Natural killer cell (primary cell): ENCODE measurements at regions not wholly inside any gene's neighbourhood (a gene's known extent, or its start where the extent isn't known, plus 50 kb on each side); places are given as distances from the start of the nearest gene placed in this dataset.

ENCODE experiments used
- ATAC-seq, 3 donors: fragments of 150-1000 bp in 2 of 3; fragments of 200-7000 bp in 1 of 3; cut with Tn5 transposase; 1 replicate in 1 of 3; 2 replicates in 2 of 3; pipeline ENCODE4 v1.10.0; 2021; ENCODE audit warnings: mild to moderate bottlenecking in 2 of 3, moderate library complexity in 2 of 3
- DNase-seq, 2 donors: peaks; one replicate each; pipeline versions ENCODE4 v3.0.0 to v3.0.0-alpha.2; 2013 to 2021; ENCODE audit warnings: mixed read lengths in 1 of 2
- H3K27ac ChIP-seq: one replicate; pipeline ENCODE4 v1.5.1; 2013; ENCODE audit warnings: mild to moderate bottlenecking, low read length
- H3K27me3 ChIP-seq: one replicate; pipeline ENCODE4 v1.6.1; 2013; ENCODE audit warnings: low read length; ENCODE audit not compliant: control insufficient read depth, insufficient read depth
- H3K36me3 ChIP-seq: one replicate; pipeline ENCODE4 v1.6.1; 2013; ENCODE audit warnings: low read length; ENCODE audit not compliant: control insufficient read depth, insufficient read depth
- H3K4me1 ChIP-seq: one replicate; pipeline ENCODE4 v1.6.1; 2013; ENCODE audit warnings: low read length; ENCODE audit not compliant: control insufficient read depth, insufficient read depth
- H3K4me3 ChIP-seq: one replicate; pipeline ENCODE4 v1.5.1; 2013; ENCODE audit warnings: low read length
- H3K9me3 ChIP-seq: one replicate; pipeline ENCODE4 v1.6.1; 2013; ENCODE audit warnings: low read length; ENCODE audit not compliant: control insufficient read depth, insufficient read depth
- H3K27ac Mint-ChIP-seq, 2 donors: one replicate each; pipeline ENCODE4 v1.8.0; 2022; ENCODE audit warnings: mild to moderate bottlenecking in 2 of 2, mixed read lengths in 2 of 2, moderate library complexity in 1 of 2
- H3K27me3 Mint-ChIP-seq, 2 donors: one replicate each; pipeline ENCODE4 v1.8.0; 2022; ENCODE audit warnings: low read depth in 2 of 2, mixed read lengths in 2 of 2
- H3K36me3 Mint-ChIP-seq: one replicate; pipeline ENCODE4 v1.8.0; 2022; ENCODE audit warnings: mixed read lengths
- H3K4me1 Mint-ChIP-seq, 2 donors: one replicate each; pipeline ENCODE4 v1.8.0; 2022; ENCODE audit warnings: mixed read lengths in 2 of 2
- H3K4me3 Mint-ChIP-seq: one replicate; pipeline ENCODE4 v1.8.0; 2022; ENCODE audit warnings: mild to moderate bottlenecking, moderate library complexity, mixed read lengths
- H3K9me3 Mint-ChIP-seq, 2 donors: one replicate each; pipeline ENCODE4 v1.8.0; 2022; ENCODE audit warnings: mixed read lengths in 2 of 2
- WGBS: methylation state at CpG from one replicate; pipeline ENCODE4 v1.1.7; 2013; ENCODE audit warnings: missing lambda C conversion rate; ENCODE audit not compliant: insufficient coverage; 5-methylcytosine and 5-hydroxymethylcytosine counted together
- intact Hi-C: fragments of 100-400 bp; cut with micrococcal nuclease; formaldehyde crosslinking; loops from one replicate; pipeline ENCODE4 v1.14.2; 2022
- TF ChIP-seq, protein P1 (sequence below): fragments of 200-600 bp; IDR thresholded peaks from one replicate; pipeline ENCODE4 v1.8.0; 2022; ENCODE audit warnings: antibody characterized with exemption

DNA sequence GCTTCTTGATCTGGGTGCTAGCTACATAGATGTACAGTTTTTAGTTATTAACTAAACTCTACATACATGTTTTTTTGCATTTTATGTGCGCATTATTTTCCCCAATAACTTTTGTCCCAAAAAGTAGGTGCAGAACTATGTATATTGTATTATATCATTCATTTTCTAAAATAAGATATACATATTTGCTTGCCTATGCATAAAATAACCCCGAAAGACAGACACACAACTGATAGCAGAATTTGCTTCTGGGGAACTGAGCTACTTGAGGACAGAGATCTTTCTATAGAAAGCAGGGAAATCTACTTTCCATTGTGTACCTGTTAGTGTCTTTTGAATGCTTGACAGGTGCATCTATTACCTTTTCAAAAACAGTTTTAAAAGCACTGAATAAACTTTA lies 88.9 kb upstream of the SIX3 start:
- no peak overlapping the region for H3K27ac Mint-ChIP-seq
- no peaks in the 10 kb centered on the region for H3K9me3 ChIP-seq
- H3K27me3 Mint-ChIP-seq = peaks cover 14 to 53% of the 10 kb centered on the region in 2 donors
- ATAC-seq (no peak), DNase-seq (no peak)
- peaks cover 2% of the 10 kb centered on the region for H3K27me3 ChIP-seq
- no peak overlapping the region for H3K4me3 ChIP-seq
- no CpG with 5 or more reads among the region's 2 CpGs for WGBS
- no peak overlapping the region for H3K4me3 Mint-ChIP-seq
- H3K27ac ChIP-seq = no peak overlapping the region
- no peaks in the 10 kb centered on the region for H3K4me1 Mint-ChIP-seq
- H3K4me1 ChIP-seq = no peaks in the 10 kb centered on the region
- no peaks in the 10 kb centered on the region for H3K9me3 Mint-ChIP-seq
- intact Hi-C loops = no loop called here
- no peaks in the 10 kb centered on the region for H3K36me3 ChIP-seq
- TF ChIP-seq, protein P1, sequence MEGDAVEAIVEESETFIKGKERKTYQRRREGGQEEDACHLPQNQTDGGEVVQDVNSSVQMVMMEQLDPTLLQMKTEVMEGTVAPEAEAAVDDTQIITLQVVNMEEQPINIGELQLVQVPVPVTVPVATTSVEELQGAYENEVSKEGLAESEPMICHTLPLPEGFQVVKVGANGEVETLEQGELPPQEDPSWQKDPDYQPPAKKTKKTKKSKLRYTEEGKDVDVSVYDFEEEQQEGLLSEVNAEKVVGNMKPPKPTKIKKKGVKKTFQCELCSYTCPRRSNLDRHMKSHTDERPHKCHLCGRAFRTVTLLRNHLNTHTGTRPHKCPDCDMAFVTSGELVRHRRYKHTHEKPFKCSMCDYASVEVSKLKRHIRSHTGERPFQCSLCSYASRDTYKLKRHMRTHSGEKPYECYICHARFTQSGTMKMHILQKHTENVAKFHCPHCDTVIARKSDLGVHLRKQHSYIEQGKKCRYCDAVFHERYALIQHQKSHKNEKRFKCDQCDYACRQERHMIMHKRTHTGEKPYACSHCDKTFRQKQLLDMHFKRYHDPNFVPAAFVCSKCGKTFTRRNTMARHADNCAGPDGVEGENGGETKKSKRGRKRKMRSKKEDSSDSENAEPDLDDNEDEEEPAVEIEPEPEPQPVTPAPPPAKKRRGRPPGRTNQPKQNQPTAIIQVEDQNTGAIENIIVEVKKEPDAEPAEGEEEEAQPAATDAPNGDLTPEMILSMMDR = no peak
- H3K36me3 Mint-ChIP-seq = no peaks in the 10 kb centered on the region

GRCh38 chr2:44859337-44859736 lies 82.2 kb upstream of the SIX3 start:
- Mint-ChIP-seq H3K36me3 (no peaks in the 10 kb centered on the region), H3K9me3 (no peaks in the 10 kb centered on the region), H3K27ac (no peak overlapping the region), H3K27me3 (peaks cover 23 to 65% of the 10 kb centered on the region in 2 donors), H3K4me1 (no peaks in the 10 kb centered on the region), H3K4me3 (no peak overlapping the region)
- Histone ChIP-seq H3K27ac (no peak overlapping the region), H3K36me3 (no peaks in the 10 kb centered on the region), H3K27me3 (peaks cover 2% of the 10 kb centered on the region), H3K4me3 (no peak overlapping the region), H3K4me1 (no peaks in the 10 kb centered on the region), H3K9me3 (no peaks in the 10 kb centered on the region)
- TF ChIP-seq, protein P1 = no peak
- ATAC-seq (no peak), DNase-seq (no peak)
- intact Hi-C loops = no loop called here
- 83% methylated on average over 2 of the region's 3 CpGs for WGBS

GRCh38 chr2:44866152-44866551 lies 75.3 kb upstream of the SIX3 start:
- Mint-ChIP-seq H3K4me3 (no peak overlapping the region), H3K36me3 (no peaks in the 10 kb centered on the region), H3K27ac (no peak overlapping the region), H3K27me3 (peaks cover 23 to 26% of the 10 kb centered on the region in 2 donors), H3K9me3 (no peaks in the 10 kb centered on the region), H3K4me1 (no peaks in the 10 kb centered on the region)
- TF ChIP-seq, protein P1 = no peak
- intact Hi-C loops = no loop called here
- ATAC-seq (no peak), DNase-seq (no peak)
- peaks cover 2% of the 10 kb centered on the region for H3K27me3 ChIP-seq
- no peak overlapping the region for H3K4me3 ChIP-seq
- no peak overlapping the region for H3K27ac ChIP-seq
- no CpG with 5 or more reads among the region's 1 CpG for WGBS
- no peaks in the 10 kb centered on the region for H3K4me1 ChIP-seq
- no peaks in the 10 kb centered on the region for H3K36me3 ChIP-seq
- no peaks in the 10 kb centered on the region for H3K9me3 ChIP-seq

GRCh38 chr2:44869761-44870160 lies 71.7 kb upstream of the SIX3 start:
- intact Hi-C loops = no loop called here
- no peak overlapping the region for H3K4me3 Mint-ChIP-seq
- Histone ChIP-seq H3K27me3 (no peaks in the 10 kb centered on the region), H3K36me3 (no peaks in the 10 kb centered on the region), H3K27ac (no peak overlapping the region), H3K4me1 (no peaks in the 10 kb centered on the region), H3K4me3 (no peak overlapping the region), H3K9me3 (no peaks in the 10 kb centered on the region)
- no peaks in the 10 kb centered on the region for H3K9me3 Mint-ChIP-seq
- DNase-seq (no peak), ATAC-seq (no peak)
- TF ChIP-seq, protein P1 = no peak
- no peak overlapping the region for H3K27ac Mint-ChIP-seq
- peaks cover 12 to 24% of the 10 kb centered on the region in 2 donors for H3K27me3 Mint-ChIP-seq
- H3K36me3 Mint-ChIP-seq = no peaks in the 10 kb centered on the region
- no peaks in the 10 kb centered on the region for H3K4me1 Mint-ChIP-seq
- 63% methylated on average over 5 of the region's 5 CpGs for WGBS
